Gastrocnemius medialis (tissue), 4 donors: ENCODE measurements at regions not wholly inside any gene's neighbourhood (a gene's known extent, or its start where the extent isn't known, plus 50 kb on each side); places are given as distances from the start of the nearest gene placed in this dataset.

Experiments used
- CTCF ChIP-seq, 5 experiments: fragments of 450-650 bp in 3 of 5; fragments of 200-600 bp in 2 of 5; sonication (generic) in 2 of 5; IDR thresholded peaks in 4 of 5; conservative IDR thresholded peaks in 1 of 5; 1 replicate in 4 of 5; 2 replicates in 1 of 5; pipeline ENCODE4 v1.5.1; 2016 to 2019; ENCODE audit warnings: antibody characterized with exemption in 5 of 5, mild to moderate bottlenecking in 3 of 5, moderate library complexity in 3 of 5
- POLR2A ChIP-seq, 2 donors: fragments of 450-650 bp; IDR thresholded peaks; one replicate each; pipeline ENCODE4 v1.6.1; 2017; ENCODE audit warnings: antibody characterized with exemption in 2 of 2, mild to moderate bottlenecking in 2 of 2, moderate library complexity in 2 of 2

DNA sequence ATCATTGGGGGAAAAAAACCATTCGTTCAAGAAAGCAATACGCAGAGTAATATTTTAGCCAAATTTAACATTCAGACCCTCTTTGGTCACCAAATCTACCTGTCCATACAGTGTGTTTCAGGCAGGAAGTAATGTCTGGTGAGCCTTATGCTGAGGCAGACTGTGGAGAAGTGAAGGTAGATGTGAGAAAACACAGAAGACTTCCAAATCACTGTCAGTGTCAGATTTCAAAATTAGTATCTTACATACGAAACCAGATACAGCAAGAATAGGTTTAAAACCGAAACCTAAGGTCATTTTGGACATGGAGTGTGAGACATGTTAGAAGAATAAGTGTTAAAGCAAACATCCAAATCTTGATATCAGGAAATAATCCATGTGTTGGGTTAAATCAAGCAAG, 664.5 kb upstream of the HTR2C start:
- TF ChIP-seq CTCF (IDR thresholded peaks at IDR 0.05 in 4 of 5, conservative IDR thresholded peaks at IDR 0.05 in 1 of 5) (no peak), POLR2A (IDR thresholded peaks at IDR 0.05) (no peak)
